NCI-H446 treated with DMSO at 0.1 percent for 48 hours (cell line): ENCODE measurements at regions not wholly inside any gene's neighbourhood (a gene's known extent, or its start where the extent isn't known, plus 50 kb on each side); places are given as distances from the start of the nearest gene placed in this dataset.

Source experiments
- DNase-seq: peaks from one replicate; lab custom pipeline; 2025; lab: John Stamatoyannopoulos, UW

DNA sequence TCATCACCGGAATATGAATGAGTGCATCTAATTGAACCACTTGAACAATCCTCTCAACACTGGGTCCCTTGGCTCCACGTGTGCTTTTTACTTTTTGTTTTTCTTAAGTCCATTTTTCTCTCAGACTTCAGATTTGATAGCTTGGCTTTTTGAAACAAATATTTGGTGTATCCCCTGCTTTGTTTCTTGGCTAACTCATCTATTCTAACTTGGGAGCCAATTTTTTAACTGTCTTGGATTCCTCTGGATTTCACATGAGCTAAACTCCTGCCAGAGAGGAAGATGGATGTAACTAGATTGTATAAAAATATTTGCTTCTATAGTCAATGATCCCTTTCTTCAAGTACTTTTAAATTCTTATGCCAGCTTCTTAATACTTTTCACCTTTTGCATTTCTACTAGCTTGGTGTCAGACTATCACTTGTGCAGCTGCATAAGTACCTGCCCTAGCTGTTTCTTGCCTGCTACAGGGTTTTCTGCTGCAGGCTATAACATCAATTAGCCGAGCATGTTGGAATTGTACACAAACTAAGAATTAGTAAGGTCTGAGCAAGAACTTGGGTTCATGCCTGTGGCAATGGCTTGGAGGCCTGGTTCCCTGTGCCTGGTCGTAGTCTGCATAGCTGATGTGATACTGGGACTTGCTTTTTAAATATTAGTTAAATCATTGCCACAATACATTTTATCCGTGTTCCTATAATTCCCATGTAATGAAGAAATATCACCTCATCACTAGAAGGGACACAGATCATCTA, 281.5 kb downstream of the EN1 start:
- no peak for DNase-seq

DNA sequence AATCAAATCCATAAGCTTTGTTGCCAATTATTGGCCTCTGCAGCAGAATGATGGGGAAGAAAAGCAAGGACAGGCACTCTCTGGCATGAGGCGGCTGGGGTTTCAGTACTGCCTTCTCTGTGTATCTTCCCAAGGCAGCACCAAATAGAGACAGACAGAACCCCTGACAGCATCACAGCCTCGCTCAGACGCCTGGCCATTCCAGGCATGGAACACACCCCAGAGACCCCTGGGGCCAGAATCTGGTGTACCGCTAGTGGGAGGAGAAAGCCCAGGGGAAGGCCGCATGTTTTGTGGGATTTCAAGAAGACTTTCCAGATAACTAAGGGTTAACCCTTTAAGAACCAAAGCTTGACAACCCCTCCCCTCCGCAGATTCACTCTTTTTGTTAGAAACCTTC, 282.1 kb downstream of the EN1 start:
- no peak for DNase-seq

DNA sequence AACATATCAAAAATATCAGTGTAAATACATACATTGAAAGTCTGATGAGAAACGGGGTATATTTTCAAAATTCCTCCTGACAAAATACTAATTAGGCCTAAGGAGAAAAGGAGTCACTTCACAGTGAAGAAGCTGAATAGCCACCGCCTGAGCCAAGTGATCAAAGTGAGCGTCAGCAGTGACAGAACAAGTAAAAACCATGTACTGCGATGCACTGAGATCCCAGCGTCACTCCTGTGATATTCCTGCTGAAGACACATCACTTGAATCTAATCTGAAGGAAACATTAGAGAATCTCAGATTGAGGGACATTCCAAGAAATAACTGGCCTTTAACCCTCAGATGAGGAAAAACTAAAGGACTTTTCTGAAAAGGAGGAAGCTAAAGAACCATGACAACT, 285.3 kb downstream of the EN1 start:
- DNase-seq, result no peak

DNA sequence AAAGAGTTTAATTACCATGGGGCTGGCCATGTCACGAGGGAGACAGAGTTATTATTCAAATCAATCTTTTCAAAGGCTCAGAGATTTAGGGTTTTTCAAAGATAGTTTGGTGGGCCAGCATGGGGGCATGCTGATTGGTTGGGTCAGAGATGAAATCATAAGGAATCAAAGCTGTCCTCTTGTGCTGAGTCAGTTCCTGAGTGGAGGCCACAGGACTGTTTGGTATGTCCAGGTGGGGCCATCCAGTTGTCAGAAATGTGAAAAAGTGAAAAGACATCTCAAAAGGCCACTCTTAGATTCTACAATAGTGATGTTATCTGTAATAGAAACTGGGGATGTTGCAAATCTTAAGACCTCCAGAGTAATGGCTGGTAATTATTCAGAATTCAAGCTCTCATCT, 288.6 kb downstream of the EN1 start:
- DNase-seq, result no peak

DNA sequence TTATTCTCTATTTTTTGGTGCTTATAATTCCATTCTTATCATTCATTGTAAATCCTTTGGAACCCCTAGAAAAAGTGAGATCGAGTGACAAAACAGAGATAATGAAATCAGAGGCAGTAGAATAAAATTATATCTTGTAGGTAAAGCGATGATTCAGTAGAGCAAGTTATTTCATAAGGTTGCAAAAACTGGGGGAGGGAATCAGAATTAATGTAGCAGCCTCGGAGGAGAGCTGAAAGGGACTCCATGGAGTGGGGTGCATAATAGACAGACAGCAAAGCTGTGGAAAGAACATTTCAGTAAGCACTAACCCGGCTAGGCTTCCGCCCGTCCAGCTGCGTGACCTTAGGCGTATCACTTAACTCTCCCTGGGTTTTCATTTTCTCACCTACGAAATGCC, 289.7 kb downstream of the EN1 start:
- no peak for DNase-seq

DNA sequence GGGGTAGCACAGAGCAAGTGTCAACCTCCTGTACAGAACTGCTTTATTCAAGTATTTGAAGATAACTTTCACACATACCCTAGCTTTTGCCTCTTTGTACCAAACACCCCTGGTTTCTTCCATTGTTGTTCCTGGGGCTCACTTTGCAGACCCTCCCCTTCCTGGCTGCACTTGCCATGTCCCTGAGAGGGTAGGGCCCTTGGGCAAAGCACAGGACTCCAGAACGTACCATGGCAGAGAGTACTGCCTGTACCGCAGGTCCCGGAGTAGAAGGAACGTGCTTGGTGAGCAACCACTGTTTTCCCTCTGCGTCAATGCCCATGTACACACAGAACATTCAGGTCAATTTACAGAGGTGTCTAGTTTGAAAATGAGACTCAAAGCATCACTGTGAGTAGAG, 290.4 kb downstream of the EN1 start:
- no peak for DNase-seq

DNA sequence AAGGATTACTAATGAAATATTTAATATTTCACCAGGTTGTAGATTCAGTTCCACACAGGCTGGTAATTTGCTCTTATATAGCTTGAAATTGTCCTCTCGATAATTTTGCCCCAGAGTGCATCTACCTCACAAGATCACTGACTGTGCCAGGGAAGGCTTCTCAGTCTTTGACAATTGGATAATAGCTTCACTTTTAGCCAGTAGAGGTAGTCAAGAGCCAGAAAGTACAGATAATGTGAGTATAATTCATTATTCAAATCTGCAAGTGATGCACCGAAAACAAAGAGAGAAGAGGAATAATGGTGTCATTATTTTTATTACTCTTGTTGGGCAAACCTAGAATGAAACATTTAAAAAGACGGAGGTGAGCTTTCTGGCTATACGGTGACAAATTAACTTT, 292.8 kb downstream of the EN1 start:
- no peak for DNase-seq

DNA sequence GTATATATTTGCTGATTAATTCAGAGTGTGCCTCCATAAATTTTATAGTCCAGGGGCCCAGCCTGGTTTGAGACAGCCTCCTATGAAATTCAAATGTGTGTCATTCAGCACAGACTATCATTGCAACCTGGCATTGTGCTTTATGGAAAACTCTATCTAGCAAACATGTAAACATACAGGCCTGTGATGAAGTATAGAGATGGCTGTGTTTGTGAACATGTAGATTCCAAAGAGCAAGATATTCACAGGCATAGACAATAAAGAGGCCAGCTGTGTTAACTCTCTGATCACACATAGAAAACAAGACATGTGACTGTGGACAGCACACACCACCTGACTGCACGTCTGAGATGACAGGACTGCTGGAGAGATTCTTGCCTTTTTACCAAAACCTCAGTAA, 297.9 kb downstream of the EN1 start:
- DNase-seq, result no peak

DNA sequence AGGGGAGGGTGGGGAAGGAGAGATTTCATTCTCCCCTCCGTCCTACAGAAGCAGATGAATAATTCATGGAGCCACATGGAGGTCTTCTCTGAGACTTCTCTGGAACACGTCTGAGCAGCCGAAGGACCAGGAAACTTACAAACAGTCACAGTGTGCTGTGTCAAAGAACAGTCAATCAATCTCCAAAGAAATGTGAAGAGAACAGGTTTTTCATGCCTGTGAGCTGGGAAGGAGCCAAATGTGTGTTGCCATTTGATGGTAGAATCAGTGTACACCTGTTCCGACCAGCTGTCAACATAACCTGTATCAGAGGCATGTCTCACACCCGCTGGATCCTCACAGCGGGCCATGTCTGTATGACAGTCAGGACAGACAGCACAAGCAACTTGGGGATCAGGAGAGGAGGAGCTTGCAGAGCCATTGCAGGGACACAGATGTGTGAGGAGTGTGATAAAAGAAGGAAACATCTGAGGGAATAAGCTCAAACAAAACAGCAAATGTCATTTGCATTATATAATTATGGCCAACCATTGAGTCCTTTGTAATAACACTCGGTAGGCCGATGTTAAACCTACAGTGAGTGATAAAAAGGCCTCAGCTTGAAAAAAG, 298.5 kb downstream of the EN1 start:
- DNase-seq, result no peak

DNA sequence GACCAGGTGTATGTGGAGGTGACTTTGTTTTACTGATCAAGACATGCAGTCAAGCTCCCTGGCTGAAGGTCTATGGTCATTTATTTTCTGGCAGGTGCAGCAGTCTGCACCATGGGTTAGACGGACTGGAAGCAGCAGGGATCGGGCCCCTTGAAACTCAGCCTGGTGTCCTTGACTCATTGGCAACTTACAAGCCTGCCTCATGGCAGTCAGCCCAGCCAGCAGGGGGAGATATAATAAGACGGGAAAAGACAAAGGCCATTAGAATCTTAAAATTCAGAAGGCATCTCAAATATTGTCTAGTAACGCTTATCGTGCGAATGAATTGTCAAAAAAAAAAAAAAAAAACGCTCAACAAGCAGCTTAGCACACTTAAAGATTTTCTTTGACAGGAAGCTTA, 308.2 kb downstream of the EN1 start:
- no peak for DNase-seq

DNA sequence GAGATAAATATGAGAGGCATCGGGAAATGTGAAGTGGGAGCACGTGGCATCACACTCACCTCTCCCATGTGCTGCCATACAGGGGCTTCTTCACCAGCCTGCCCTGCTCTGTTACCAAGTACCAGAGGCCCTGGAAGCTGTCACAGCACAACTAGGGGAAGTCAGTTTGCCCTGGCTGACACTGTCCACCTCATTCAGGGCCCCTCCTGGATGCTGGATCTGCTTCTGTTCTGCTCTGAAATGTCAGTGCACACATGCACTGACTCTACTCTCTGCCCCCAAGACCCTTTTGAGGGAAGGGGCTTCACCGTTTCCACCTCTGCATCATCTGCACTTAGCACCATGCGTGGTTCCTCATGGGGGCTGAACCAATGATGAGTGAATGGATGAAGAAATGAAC, 311.1 kb downstream of the EN1 start:
- no peak for DNase-seq

DNA sequence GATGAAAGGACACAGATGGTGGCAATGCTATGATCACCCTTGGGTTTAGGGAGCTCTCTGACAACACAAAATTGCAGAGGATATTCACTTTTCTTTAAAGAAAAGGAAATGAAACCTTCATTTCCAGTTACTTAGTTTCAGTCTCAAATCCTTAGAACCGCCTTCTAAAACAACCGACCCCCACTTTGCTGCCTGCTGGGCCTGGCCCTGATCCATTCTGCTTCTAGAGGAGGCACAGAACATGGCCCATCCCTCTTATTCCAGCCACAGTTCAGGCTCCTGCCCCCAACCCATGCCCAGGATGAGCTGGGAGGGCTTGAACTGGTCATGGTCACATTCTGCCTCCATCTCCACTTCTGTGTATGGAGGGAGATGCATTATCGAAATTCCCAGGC, 311.6 kb downstream of the EN1 start:
- DNase-seq, result no peak

DNA sequence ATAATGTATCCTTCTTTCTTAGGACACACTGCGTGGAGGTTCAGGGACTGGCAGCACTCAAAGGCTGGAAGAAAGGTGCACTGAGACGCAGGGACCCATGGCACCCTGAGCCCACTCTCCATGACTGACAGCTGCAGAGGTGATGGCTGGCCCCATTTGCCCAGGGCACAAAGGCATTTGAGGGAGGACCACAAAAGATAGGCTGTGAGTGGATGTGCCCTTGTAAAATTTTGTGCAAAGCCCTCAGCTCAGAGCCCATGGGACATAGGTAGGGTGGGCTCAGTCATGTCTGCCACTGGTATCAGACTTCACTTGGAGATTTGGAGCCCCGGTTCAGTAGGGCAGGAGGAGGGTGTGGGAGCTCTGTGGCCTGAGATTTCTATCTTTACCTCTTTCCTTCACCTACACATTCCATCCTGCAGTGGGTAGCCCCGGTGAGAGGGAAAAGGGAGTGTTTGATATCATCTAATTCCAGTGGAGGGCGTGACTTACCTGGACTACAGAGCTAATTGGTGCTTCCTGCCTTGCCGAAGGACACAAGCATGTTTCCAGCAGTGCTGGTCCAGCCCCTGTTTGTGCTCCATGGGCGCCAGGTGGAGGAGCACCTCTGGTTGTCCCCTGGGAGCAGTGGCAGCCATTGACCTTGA, 312.2 kb downstream of the EN1 start:
- DNase-seq, result no peak

DNA sequence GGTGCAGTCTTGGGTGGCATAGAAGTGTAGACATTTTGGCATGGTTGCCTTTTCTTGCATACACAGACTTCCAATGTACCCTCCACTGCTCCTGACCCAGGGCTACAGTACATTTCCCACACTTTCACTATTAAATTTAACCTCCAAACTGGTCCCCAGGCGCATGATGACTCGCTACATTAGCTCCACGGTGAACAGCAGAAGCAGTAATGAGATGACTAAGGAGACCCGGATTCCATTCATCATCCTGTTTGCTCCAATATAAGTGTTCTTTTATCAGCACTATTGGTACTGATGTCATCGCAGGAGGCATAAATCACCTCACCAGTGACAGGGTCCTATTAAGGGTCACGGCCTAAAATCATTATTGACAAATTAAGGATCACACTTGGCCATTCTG, 316.5 kb downstream of the EN1 start:
- no peak for DNase-seq

DNA sequence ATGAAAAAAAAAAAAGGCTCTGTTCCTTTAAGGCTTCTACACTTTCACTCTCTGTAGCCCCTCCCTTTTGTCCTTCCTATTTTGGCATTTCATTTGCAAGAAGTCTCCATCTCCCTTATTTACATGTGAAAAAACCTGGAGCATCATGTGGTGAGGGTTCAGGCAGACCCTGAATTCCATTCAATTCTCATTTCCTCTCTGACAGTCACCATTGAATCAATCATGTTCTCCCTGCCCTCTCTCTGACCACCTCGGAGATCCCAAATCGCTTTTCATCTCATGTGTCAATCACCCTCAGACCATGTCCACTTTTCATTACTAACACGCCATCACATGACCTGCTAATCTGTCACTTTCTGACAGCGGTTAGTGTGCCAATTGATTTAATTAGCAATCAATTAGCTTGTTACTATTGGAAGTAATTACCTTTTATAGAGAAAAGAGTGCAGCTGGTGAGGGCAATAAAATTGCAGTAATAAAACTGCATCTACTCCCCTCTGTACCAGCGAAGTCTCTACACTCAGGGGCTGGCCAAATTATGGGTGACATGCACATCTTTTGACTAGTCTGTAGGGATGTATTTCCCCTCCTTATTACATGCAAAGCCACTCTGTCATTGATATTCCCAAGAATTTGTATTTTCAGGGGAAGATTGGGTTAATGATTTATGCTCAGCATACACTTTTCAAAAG, 317.4 kb downstream of the EN1 start:
- DNase-seq, result no peak

DNA sequence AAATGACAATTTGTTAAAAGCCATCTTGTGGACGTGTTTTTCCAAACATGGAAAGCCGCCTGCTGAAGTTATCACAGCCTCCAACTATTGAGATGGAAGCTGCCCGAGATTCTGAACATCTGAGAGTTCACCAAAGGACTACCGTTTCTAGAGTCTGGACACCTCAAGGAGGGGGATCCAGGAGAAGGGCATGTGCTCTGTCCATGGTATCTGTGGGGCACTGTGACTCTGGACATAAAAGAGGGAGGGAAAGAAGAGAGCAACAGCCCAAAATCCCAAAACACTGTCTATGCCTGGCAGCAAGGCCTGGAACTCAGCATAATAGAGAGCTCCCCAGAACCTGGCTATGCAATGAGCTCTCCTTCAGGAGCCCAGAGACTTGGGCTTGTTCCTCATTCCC, 319.9 kb downstream of the EN1 start:
- no peak for DNase-seq

DNA sequence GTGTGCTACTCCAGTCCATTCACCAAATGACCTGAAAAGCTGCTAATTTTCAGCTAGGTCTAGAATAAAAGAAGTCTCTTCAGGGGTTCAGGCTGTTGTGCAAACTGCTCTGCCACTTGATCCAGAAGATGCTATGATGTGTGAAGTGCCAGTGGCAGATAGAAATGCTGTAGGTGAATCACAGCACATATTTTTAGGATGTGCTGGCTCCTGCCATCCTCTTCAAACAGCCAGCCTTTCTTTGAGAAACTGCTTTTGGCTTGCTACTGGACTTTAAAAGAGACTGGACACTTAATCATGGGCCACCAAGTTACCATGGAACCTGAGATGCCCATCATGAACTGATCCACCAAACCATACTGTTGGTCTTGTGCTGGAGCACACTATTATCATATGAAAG, 322.1 kb downstream of the EN1 start:
- DNase-seq, result no peak

DNA sequence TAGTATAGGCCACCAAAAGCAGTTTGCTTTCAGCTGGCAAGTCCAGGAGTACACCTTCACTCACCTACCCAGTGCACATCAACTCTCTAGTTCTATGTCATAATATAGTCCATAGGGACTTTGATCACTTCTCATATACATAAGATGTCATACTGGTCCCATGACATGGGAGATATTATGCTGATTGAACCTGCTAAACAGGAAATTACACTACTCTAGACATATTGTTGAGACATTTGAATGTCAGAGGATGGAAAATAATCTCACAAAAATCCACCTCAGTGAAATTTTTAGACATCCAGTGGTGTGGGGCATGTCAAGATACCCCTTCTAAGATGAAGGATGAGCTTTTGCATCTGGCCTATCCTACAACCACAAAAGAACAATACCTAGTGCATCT, 322.5 kb downstream of the EN1 start:
- no peak for DNase-seq

DNA sequence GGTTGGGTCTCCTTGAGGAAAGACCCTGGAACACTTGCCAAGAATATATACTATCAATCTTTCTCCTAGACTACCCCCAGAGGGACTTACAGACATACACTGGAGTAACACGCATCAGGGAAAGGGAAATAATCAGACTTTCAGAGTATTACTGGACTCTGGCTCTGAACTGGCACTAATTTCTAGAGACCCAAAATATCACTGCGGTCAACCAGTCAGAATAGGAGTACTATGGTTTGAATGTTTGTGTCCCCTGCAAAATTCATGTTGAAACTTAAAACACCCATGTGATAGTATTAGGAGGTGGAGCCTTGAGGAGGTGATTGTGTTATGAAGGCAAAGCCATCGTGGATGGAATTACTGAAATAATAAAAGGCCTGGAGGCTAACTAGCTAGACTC, 323.7 kb downstream of the EN1 start:
- no peak for DNase-seq

DNA sequence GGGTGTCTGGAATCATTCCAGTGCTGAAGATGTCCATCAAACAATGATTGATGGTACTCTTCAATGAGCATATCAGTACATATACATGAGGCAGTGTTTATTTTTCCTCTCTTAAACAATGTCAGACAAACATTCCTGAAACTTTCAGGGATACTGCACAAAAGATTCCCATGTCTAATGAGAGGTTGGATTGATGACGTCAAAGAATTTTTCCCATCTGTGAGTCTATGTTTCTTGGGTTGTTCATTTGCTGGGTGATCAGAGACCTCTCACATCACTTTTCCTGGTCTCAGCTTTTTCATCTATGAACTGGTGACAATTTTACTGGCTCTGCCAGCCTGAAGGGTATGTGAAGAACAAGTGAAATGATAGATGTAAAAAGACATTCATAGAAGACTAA, 325.5 kb downstream of the EN1 start:
- no peak for DNase-seq

DNA sequence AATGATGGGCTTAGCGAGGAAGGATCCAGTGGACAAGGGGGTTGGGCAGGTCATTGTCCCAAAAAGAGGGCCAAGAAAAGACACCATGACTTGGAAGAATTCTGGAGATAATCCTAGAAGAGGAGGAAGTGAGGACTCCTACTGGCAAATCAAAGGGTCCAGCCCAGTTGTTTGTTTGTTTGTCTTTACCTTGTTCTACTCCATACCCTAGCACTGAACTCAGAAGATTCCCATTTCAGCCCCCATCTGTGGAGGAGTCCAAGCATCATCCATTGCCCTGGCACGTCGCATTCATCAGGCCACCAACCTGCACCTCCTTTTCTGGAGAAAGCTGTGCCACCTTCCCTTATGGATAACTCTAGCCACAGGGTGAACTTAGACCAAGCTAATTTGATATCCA, 326.2 kb downstream of the EN1 start:
- DNase-seq, result no peak

DNA sequence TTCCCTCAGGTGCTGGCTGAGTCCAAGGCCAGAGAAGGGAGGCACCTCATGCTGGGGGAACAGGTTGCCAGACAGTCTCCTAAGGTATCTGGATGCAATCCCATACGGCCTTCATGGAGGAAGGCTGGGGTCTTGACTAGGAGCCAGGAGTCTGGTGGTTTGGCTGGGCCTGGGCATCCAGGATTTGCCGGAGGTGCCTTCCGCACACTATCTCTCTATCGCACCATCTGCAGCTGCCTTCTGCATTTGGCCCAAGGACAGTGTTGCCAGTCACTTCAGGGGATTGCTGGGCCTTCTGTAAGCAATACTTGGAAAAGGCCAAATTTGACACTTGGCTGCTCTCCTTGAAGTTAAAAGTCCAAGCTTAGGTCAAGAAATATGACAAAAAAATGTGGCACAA, 327.2 kb downstream of the EN1 start:
- peak; percentile 74 for DNase-seq

DNA sequence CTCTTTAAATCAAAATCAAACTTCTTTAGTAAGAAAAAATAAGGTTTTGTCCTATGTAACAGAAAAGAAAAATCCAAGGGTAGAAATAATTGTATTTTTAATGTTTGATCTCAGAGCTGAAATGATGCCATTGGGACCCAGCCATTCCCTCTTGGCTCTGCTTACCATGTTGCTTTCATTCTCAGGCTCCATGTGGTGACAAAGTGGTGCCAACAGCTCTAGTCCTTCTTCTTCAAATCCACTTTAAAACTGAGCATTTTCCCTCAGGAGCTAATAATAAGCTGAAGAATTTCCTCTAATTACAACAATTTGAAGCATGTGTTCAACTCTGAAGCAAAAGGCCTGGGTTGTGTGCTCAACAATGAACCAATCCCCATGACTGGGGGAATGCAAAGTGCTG, 327.9 kb downstream of the EN1 start:
- DNase-seq, result peak; percentile 68
